NCI-H2227 treated with DMSO at 0.1 percent for 48 hours (cell line): ENCODE measurements at regions not wholly inside any gene's neighbourhood (a gene's known extent, or its start where the extent isn't known, plus 50 kb on each side); places are given as distances from the start of the nearest gene placed in this dataset.

Source experiments
- DNase-seq: peaks from one replicate; lab custom pipeline; 2025; lab: John Stamatoyannopoulos, UW

DNA sequence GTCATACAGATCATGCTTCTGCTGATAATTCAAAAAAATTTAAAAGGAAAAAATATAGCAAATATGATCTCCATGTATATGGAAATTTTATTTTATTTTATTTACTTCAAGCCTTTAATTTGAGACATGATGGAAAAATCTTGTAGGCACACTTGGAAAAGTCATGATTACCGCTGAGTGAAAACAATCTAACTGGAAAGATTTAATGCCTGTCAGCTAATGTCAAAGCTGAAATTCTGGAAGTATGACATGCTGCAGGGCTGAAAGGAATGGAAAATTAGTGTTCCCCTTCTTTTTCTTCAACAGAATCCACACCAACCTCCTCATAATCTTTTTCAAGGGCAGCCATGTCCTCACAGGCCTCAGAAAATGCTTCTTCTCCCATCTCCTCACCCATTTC, 58.2 kb downstream of the RPRM start:
- DNase-seq: no peak

DNA sequence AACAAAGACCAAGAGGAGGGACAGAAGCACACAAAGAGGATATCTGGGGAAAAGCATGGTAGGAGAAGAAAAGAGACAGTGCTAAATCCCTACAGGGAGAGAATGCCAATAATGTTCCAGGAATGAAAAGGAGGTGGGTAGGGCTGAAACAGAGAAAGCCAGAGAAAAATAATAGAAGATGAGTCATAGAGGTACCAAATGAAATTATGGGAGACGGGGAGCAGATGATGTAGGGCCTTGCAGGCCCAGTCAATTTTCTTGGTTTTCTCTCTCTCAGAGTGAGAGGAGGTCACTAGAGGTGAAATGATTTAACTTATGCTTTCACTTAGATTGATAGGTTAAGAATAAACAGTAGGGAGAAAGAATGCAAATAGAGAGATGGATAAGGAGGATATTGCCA, 61.5 kb downstream of the RPRM start:
- peak; percentile 21 for DNase-seq

DNA sequence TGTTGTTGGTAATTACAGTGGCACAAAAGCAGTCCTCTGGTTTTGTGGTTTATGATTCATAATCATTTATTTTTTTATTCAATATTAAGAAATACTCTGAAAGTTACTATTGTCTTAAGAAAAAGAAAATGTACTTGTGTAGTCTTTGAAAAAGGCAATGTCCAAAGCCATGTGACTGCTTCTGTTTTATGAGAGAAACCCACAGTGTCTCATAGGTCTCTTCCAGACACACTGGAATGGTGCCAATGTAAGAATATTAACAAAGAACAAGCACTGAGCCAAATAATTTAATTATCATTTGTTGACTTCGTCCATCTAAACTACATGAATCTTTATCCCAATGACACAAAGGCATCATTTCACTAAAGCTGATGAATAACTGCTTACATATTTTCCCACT, 62.5 kb downstream of the RPRM start:
- DNase-seq: no peak

DNA sequence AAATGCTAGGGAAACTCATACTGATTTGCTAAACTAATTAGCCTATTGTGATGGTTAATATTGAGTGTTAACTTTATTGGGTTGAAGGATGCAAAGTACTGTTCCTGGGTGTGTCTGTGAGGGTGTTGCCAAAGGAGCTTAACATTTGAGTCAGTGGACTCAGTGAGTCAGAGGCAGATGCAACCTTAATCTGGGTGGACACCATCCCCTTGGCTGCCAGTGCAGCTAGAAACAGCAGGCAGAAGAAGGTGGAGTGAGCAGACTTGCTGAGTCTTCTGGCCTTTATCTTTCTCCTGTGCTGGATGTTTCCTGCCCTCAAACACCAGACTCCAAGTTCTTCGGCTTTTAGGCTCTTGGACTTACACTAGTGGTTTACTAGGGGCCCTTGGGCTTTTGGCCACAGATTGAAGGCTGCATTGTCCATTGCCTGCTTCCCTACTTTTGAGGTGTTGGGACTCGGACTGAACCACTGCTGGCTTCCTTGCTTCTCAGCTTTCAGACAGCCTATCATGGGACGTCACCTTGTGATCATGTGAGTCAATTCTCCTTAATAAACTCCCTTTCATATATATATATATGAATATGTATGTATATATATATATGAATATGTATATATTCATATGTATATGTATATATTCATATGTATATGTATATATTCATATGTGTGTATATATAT, 69.7 kb downstream of the RPRM start:
- DNase-seq: no peak

DNA sequence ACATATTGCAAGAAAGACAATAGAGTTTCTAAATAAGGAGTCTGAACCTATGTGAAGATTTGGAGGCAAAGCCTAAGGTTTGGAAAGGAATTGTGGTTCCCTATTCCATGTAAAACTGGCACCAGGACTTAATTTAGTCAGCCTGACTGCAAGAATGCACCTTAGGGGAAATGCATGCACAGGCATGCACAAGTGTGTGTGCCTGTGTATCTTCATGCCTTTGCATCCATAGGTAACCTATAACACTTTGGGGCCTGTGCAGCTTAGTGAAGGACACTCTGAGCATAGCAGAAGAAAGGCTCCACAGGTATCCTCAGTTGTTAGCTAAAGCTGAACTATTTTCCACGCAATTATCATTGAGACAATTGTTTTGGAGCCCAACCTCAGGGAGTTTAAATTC, 73.4 kb downstream of the RPRM start:
- DNase-seq: peak; percentile 1

DNA sequence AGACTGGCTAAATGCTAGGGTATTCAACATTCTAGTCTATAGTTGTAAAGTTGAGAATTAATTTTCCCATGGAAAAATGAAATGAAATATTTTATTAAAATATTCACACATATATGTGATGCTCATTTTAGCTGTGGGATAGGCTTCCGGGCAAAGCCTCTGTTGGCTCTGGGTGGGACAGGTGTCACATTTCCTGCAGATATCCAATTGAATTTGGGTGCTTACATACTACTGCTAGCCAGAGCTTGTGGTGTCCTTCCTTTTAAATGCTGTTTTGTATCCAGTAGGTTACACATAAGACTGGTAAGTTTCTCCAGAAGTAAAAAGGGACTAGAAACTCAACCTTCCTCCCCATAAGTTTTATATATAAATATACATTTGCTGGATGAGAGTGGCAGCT, 73.8 kb downstream of the RPRM start:
- peak; percentile 1 for DNase-seq

DNA sequence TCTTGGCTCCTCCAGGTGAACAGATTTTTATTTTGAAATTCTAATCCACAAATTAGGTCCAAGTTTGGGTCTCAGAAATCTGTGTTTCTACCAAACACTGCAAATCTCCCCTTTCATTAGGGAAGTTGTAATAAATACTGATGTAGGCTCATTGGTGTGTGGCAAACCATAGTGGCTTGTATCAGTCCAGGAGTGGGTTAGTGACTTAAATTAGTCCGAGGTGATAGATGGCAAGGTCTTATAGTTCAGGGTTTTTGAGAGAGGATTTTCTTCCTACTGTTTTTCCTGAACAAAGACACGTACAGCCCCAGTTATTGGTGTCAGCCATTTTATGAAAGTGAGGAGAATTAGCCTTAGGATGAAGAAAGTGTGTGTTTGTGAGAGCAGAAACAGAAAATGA, 74.6 kb downstream of the RPRM start:
- peak; percentile 59 for DNase-seq

DNA sequence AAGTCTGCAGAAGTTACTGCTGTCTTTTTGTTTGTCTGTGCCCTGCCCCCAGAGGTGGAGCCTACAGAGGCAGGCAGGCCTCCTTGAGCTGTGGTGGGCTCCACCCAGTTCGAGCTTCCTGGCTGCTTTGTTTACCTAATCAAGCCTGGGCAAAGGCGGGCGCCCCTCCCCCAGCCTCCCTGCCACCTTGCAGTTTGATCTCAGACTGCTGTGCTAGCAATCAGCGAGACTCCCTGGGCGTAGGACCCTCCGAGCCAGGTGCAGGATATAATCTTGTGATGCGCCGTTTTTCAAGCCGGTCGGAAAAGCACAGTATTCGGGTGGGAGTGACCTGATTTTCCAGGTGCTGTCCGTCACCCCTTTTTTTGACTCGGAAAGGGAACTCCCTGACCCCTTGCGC, 75.2 kb downstream of the RPRM start:
- DNase-seq: peak; percentile 41

DNA sequence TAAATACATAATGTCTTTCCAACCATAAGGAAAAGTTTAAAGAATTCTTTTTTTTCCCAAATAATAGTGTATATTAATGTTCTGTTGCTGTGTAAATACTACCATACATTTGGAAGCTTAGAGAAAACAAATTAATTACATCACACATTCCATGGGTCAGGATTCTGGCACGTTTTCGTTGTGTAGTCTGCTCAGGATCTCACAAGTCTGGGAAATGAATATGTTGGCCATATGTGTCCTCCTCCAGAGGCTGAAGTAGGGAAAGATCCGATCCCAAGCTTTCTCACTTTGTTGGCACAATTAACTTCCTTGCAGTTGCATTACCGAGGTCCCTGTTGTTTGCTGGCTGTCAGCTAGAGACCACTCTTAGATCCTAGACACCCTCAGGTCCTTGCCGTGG, 83.9 kb downstream of the RPRM start:
- no peak for DNase-seq

DNA sequence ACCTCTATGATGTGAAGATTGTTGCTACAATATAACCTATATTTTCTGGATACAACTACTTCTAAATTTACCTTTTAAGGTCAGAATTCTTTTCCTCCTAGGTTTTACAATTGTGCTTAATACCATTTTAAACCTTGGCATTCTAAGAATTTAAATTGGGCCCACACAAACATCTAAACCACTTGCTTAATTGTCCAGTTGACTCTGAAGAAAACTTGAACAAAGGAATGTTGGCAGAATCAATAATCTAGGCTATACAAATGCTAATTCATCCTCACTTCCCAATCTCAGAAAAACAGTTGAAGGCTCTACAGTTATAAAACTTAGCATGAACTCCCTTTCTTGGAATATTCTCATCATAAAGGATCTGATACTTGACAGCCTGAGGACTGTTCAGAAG, 84.3 kb downstream of the RPRM start:
- DNase-seq: no peak

DNA sequence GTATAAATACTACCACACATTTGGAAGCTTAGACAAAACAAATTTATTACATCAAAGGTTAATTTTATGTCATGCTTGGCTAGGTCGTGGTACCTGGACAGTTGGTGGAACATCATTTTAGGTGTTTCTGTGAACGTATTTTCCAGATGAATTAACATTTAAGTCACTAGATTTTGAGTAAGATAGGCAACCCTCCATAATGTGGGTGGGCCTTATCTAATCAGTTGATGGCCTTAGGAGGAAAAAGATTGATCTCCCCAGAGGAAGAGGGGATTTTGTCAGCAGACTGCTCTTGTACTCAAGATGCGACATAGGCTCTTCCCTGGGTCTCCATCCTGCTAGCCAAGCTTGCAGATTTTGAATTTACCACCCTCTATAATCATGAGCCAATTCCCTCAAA, 85.0 kb downstream of the RPRM start:
- no peak for DNase-seq

DNA sequence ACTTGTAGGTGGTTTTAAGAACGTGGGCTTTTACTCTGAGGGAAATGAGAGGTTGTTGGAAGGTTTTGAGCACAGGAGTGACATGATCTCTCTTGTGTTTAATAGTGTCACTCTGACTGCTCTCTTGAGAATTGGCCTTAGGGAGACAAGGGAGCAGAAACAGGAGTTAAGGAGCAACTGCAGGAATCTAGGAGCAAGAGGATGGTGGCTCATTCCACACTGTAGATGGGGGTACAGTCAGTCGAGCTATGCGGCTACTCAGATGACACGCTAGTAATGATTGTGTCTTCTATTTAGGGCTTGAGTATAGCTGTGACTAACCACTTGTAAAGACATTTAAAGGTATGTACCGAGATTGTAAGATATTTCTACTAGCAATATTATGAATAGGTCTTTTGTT, 87.4 kb downstream of the RPRM start:
- peak; percentile 3 for DNase-seq

DNA sequence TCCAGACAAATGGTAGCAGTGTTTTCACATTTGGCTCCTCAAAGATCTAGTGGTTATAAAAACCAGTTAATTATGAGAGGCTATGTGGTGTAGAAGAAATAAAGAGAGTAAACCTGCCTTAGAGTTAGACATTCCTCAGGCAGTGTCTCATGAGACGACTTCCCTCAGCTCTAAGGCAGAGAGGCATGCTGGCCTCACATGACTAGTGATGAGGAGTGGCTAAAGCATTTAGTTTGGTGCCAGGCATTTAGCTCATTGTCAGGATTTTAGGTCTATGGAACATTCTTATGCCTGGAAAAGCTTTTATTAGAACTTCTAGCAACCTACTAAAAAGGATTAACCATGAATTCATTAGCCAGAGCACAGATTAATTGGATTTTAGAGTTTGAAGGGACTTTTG, 90.3 kb downstream of the RPRM start:
- no peak for DNase-seq

DNA sequence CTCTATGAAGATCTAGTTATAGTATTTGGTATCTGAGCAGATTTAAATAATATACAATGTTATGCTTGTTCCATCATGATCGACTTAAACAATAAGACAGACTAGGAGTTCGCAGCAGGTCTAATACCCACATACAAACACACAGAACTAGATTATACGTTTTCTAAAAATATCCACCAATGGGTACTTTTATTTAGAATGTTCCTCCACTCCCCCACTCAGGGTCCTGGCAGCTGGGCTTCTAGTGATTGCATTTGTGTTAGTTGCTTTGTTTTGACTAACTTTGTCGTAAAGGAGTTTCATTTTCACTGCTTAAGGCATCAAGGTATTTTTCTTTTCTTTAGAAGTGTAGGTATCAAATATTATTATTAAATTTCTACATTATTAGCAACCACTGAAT, 91.4 kb downstream of the RPRM start:
- DNase-seq: no peak

DNA sequence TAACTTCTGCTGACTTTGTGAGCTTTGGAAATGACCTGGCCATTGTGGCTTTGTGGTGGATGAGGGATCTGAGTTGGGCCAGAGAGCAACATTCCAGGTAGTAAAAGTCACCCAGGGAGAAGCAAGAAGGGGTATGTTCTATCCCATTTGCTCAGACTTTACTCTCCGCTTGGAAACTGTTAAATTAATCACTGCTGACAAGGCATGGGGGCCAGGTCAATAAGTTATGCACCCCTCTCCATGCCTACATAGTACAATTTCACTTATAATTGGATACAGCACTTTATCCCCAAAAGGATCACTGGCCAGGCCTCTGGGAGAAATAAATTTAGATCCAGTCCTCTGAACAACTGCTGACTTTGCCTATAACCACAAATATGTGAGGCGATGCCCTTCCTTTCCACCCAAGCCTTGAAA, 92.1 kb downstream of the RPRM start:
- DNase-seq: no peak

DNA sequence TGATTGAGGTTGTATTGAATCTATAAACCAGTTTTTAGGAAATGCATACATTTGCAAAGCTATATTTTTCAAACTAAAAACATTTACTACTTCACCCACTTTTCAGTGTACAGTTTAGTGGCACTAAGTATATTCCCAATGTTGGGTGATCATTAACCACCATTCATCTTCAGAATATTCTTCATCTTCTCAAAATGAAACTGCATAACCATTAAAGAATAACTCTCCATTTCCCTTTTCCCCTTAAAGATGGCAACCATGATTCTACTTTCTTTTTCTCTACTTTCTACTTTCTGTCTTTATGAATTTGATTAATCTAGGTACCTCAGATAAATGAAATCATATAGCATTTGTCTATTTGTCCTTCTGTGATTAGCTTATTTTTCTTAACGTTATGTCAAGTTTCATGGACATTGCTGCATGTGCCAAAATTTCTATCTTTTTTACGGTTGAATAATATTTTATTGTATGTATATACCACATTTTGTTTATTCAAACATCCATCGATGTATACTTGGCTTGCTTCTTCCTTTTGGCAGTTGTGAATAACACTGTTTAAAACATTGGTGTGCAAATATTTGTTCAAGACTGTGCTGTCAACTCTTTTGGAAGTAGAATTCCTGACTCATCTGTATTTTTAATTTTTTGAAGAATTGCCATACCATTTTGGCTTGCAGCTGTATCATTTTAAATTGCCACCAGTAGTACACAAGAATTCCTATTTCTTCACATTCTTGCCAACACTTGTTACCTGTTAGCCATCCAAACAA, 104.9 kb downstream of the RPRM start:
- no peak for DNase-seq

DNA sequence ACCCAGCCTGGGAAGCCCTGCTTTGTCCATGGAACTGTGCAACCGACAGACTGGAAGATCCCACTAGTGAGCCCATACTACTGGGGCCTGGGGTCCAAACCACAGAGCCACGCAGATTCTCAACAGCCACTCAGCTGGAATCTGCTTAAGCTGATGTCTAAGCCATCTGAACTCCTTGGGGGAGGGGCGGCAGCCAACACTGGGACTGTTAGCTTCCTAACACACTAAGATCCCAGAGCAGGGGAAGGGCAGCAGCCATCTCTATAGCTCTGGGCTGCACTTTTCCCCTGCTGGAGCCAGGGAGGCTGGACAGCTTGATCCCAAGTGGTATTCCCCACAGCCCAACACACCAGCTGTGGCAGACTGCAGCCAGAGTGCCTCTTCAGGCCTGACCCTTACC, 118.3 kb downstream of the RPRM start:
- no peak for DNase-seq

DNA sequence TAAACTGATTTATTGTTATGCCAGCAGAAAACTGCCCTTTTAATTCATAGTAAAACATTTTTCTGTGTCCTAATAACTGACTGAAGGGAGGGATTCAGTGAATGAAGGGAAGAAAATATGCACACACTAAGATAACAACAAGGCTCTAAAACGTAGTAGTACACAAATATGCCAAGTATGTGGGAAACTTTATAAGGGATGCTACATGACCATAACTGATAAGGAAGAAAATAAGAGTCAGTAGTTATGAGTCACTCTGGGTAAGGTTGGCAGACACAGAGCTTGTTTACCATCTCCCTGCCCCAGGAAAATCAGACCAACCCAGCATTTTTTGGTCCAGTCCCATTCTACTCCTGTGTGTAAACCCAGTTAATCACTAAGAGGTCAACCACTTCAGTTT, 124.2 kb downstream of the RPRM start:
- DNase-seq: no peak

DNA sequence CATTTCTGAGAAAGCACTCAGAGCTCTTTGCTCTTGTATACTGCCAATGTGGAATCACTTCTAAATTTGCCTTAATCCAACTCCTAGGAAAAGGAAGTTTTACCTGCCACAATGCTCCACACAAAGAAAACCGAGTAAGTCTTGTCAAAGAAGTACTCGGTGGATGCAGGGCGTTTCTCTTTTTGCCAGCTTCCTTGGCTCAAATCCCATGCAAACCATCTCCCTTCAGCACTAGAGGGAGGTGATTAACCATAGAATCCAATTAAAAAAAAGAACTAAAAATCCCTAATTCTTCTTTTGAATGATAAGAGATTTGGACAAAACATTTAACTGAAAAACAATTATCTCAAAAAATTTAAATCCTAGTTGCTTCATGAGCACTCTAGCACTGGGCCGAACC, 129.0 kb downstream of the RPRM start:
- DNase-seq: no peak

DNA sequence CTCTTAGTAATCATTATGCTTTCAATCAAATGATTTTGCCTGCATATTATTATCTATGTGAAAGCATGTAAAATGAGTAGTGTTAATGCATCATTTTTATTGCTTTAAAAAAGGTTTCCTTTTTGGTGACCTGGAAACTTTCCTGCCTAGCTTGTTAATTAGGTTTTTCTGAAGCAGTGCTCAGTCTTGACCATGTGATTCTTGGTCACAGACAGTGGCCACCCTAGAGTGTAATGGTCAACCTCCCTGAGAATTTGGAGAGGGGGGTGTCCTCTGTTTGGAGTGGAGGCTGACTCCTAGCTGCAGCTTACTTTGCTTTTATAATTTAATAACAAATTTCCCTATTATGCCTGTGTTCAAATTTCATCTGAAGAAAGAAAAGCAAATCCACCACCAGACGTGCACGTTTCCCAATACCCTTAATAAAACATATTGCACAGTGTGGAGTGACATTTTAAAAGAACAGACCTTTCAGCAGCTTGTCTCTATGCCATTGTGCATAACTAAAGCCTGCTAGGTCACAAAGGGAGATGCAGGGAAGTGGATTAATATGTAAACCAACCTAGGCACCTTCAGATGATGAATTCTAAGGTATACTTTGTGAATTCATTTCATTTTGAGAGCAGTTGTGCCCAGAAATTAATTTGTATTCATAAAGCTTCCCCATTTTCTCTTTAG, 130.6 kb downstream of the RPRM start:
- no peak for DNase-seq

DNA sequence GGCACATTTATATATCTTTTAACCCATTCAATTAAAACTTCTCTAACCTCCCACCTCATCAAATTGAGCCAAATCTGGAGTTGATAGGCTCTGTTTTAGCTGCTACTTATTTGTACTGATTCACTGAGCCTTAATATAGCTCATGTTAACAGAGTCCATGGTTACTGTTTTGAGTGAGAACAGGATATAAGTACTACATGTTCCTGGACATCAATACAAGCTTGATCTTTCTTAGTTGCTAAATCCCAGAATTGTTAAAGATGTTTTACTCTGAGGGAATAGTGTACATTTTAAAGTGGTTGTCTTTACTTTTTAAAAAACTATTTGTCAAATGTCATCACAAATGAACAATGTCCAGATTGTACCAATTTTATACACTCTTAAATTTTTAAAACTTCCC, 157.7 kb downstream of the RPRM start:
- DNase-seq: no peak

DNA sequence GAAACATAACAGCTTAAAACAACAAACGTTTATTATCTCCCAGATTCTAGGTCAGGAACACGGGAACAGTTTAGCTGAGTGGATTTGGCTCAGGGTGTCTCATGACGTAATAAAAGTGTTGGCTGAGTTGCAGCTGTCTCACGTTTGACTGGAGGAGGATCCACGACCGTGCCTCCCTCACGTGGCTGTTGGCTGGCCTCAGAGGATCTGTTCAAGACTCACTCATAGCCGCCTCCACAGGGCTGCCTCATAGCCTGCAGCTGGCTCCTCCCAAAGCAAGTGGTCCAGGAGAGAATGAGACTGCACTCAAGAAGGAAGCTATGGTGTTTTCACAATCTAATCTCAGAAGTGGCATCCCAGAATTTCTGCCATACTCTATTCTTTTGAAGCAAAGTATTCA, 167.1 kb downstream of the RPRM start:
- no peak for DNase-seq

DNA sequence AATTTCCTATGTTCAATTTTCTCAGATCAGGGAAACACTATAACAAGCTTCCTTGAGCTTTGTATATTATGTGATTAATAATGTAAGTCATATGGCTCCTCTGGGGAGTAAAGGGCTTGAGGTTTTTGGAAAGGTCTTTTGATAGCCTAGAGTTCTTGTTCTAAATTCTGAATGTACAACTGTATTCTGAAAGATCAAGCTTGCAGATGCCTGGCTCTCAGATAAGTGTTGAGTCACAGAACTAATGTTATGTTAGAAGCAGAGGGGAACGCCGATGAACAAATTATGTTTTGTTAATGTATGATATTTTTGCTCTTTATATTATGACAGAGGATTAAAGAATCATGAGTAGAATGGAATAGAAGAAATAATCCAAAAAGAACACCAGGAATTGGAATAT, 170.1 kb downstream of the RPRM start:
- DNase-seq: no peak
